Panc1 (cell line): ENCODE measurements at regions not wholly inside any gene's neighbourhood (a gene's known extent, or its start where the extent isn't known, plus 50 kb on each side); places are given as distances from the start of the nearest gene placed in this dataset.

Experiments
- CTCF ChIP-seq: fragments of 450-650 bp; IDR thresholded peaks from 2 replicates; pipeline ENCODE4 v1.5.1; 2017; ENCODE audit warnings: mild to moderate bottlenecking
- REST ChIP-seq, 2 experiments: IDR thresholded peaks; 2 replicates each; pipeline ENCODE4 v1.6.1; 2011 to 2012; ENCODE audit warnings: low read depth in 2 of 2, control low read depth in 1 of 2, low read length in 1 of 2, mild to moderate bottlenecking in 1 of 2, moderate library complexity in 1 of 2; ENCODE audit not compliant: insufficient read depth in 1 of 2
- SIN3A ChIP-seq: IDR thresholded peaks from 2 replicates; pipeline ENCODE4 v1.6.1; 2012; ENCODE audit warnings: low read depth, mild to moderate bottlenecking, low read length, moderate library complexity, borderline replicate concordance; ENCODE audit not compliant: insufficient read depth
- TCF7L2 ChIP-seq: IDR thresholded peaks from 2 replicates; pipeline ENCODE4 v1.6.1; 2011; ENCODE audit warnings: mild to moderate bottlenecking, low read depth, low read length, inconsistent platforms

GRCh38 chr1:233448109-233448689 lies 120.7 kb downstream of the MAP3K21 start:
- no peak for TF ChIP-seq CTCF
- no peak for TF ChIP-seq TCF7L2
- no peak for TF ChIP-seq REST (IDR thresholded peaks at IDR 0.05; ENCODE audit: insufficient read depth in 1 of 2, low read depth in 2 of 2, low read length in 1 of 2)
- no peak for TF ChIP-seq SIN3A
